ENCODE measurements at regions not wholly inside any gene's neighbourhood (a gene's known extent, or its start where the extent isn't known, plus 50 kb on each side); places are given as distances from the start of the nearest gene placed in this dataset.

DNA sequence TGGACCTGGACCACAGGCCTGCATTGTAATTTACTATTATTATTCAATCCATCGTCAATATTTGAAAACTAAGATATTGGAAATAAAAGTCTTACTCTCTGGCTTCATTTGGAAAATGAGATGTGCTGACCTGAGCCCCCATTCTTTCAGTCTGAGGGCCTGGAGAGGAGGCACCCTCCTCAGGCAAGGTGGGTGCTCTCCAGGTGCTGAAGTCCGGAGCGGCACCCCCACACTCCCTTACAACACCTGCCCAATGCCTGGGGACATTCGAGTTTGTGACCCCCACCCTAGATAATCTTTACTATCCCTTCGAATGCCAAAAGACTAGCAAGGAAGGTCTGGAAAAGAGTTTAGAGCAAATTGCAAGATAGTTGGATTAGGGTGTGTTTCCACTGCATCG lies 133.3 kb downstream of the EN1 start:
- no peak for ATAC-seq
- TF ChIP-seq, protein P1, sequence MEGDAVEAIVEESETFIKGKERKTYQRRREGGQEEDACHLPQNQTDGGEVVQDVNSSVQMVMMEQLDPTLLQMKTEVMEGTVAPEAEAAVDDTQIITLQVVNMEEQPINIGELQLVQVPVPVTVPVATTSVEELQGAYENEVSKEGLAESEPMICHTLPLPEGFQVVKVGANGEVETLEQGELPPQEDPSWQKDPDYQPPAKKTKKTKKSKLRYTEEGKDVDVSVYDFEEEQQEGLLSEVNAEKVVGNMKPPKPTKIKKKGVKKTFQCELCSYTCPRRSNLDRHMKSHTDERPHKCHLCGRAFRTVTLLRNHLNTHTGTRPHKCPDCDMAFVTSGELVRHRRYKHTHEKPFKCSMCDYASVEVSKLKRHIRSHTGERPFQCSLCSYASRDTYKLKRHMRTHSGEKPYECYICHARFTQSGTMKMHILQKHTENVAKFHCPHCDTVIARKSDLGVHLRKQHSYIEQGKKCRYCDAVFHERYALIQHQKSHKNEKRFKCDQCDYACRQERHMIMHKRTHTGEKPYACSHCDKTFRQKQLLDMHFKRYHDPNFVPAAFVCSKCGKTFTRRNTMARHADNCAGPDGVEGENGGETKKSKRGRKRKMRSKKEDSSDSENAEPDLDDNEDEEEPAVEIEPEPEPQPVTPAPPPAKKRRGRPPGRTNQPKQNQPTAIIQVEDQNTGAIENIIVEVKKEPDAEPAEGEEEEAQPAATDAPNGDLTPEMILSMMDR (IDR thresholded peaks at IDR 0.05) = no peak
- no peak for TF ChIP-seq POLR2A (IDR thresholded peaks at IDR 0.05)
- H3K27ac ChIP-seq = no peak overlapping the region
- H3K27me3 ChIP-seq = peaks cover 0 to 6% (median 0%) of the 10 kb centered on the region in 9 donors
- intact Hi-C loops (cut with DNase I) = no loop called here
- H3K4me3 ChIP-seq = no peak overlapping the region
- no peaks in the 10 kb centered on the region for H3K36me3 ChIP-seq
- WGBS, 4 donors = 70 to 88% (median 84%) methylated on average over 6 of the region's 6 CpGs
- H3K9me3 ChIP-seq = no peaks in the 10 kb centered on the region
- H3K4me1 ChIP-seq = no peaks in the 10 kb centered on the region
- no peak for DNase-seq

DNA sequence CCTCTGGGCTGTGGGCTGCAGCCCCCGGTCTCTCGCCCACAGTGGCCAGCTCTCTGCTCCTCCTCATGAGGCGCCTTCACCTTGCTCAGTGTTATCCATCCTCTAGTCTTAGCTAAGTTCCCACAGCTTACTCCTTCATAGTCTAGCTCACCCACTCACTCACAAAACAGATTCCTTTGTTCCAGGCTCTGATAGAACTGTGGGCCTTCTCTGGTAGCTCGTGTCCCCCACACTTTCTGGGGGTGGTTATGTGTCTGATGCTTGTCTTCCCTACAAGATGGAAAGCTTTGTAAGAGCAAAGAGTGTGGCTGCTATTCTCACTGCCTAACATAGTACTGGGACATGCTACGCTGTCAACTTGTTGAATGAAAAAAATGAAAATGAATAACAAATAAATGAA lies 135.8 kb downstream of the EN1 start:
- no peak for ATAC-seq
- DNase-seq = no peak
- H3K27ac ChIP-seq = no peak overlapping the region
- TF ChIP-seq POLR2A (IDR thresholded peaks at IDR 0.05) = no peak
- TF ChIP-seq, protein P1 (IDR thresholded peaks at IDR 0.05) = no peak
- H3K4me1 ChIP-seq = no peaks in the 10 kb centered on the region
- peaks cover 0 to 2% (median 0%) of the 10 kb centered on the region in 9 donors for H3K27me3 ChIP-seq
- H3K36me3 ChIP-seq = no peaks in the 10 kb centered on the region
- 82 to 86% (median 84%) methylated on average over 5 of the region's 5 CpGs for WGBS, 4 donors
- peaks cover 0 to 3% (median 0%) of the 10 kb centered on the region in 12 donors for H3K9me3 ChIP-seq
- no peak overlapping the region for H3K4me3 ChIP-seq
- intact Hi-C loops (cut with DNase I) = no loop called here

DNA sequence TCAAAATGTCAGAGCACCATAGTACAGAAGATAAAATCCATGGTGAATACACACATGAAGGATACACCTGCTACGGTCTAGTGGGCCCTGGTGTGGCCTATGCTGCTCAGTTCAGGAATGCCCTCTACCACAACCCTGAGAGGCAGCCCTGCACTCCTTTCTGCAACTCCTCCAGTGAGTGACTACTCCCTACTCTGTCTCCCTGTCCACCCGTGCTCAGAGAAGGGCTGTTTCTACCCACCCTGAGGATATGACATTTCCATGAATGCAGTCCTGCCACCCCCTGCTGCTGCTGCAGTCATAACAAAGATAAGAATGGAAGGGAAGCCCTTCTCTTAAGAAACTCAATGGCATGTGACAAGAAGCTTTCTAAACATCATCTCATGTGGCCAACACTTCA lies 137.0 kb downstream of the EN1 start:
- TF ChIP-seq POLR2A (IDR thresholded peaks at IDR 0.05) = no peak
- TF ChIP-seq, protein P1 (IDR thresholded peaks at IDR 0.05) = no peak
- no peaks in the 10 kb centered on the region for H3K36me3 ChIP-seq

DNA sequence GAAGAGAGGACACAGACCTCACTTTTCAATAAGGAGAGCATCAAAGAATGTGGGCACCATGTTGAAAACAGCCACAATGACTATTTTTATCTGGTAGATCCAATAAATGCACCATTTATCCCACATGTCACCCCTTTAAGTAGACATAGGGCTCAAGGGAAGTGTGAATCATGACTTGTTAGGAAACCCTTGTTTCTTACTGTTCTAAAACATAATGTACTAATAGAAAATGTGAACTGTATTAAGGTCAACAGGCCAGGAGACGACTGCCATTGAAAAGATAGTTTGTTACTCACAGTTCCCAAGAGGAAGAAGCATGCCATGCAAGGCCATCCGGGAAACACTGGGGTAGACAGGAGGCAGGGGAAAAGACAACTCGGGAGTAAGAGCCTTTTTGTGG lies 137.7 kb downstream of the EN1 start:
- intact Hi-C loops (cut with DNase I) = no loop called here
- TF ChIP-seq POLR2A (IDR thresholded peaks at IDR 0.05) = no peak
- TF ChIP-seq, protein P1 (IDR thresholded peaks at IDR 0.05) = no peak
- Histone ChIP-seq H3K4me1 (no peaks in the 10 kb centered on the region), H3K27me3 (peaks cover 0 to 5% (median 0%) of the 10 kb centered on the region in 9 donors), H3K9me3 (peaks cover 0 to 3% (median 0%) of the 10 kb centered on the region in 12 donors), H3K27ac (no peak overlapping the region), H3K4me3 (no peak overlapping the region), H3K36me3 (no peaks in the 10 kb centered on the region)
- ATAC-seq (no peak), DNase-seq (no peak)
- WGBS, 4 donors = 63 to 69% (median 66%) methylated on average over 3 of the region's 3 CpGs

More for the DNA sequence above, 137.0 kb downstream of the EN1 start:
- no peaks in the 10 kb centered on the region for H3K4me1 ChIP-seq
- ATAC-seq (no peak), DNase-seq (no peak)
- 38 to 58% (median 51%) methylated on average over 2 of the region's 2 CpGs for WGBS, 4 donors
- H3K27me3 ChIP-seq = peaks cover 0 to 5% (median 0%) of the 10 kb centered on the region in 9 donors
- intact Hi-C loops (cut with DNase I) = no loop called here
- no peak overlapping the region for H3K27ac ChIP-seq
- H3K9me3 ChIP-seq = peaks cover 0 to 3% (median 0%) of the 10 kb centered on the region in 12 donors
- no peak overlapping the region for H3K4me3 ChIP-seq
